ENCODE measurements at regions not wholly inside any gene's neighbourhood (a gene's known extent, or its start where the extent isn't known, plus 50 kb on each side); places are given as distances from the start of the nearest gene placed in this dataset.
"Not testable (repeated sequence)": the region's sequence is repeated elsewhere in the genome, so short reads cannot be mapped to it uniquely, and the experiment has no call there.

DNA sequence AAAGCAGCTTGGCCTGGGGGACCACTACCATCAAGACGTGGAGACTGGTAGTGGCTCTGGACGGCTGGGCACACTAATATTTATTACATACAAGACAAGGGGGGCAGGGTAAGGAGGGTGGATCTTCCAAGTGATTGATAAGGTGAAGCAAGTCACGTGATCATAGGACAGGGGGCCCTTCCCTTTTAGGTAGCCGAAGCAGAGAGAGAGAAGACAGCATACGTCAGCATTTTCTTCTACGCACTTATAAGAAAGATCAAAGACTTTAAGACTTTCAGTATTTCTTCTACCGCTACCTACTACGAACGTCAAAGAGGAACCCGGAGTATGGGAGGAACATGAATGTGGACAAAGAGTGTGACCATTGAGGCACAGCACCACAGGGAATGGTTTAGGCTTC, 307.9 kb downstream of the RPIA start:
- no peak overlapping the region for H3K4me3 ChIP-seq (ENCODE audit: low read depth, low read length)
- in situ Hi-C loops (cut with HindIII; ENCODE audit: low pct_ligation_motif_present, low sequenced_read_pairs): no loop called here
- TF ChIP-seq CTCF (IDR thresholded peaks at IDR 0.05; ENCODE audit: low read depth, low read length, missing control alignments): no peak
- H3K27me3 ChIP-seq (replicated peaks): no peaks in the 10 kb centered on the region
- no peak overlapping the region for H3K27ac ChIP-seq
- no peaks in the 10 kb centered on the region for H3K36me3 ChIP-seq (replicated peaks)
- no peak for DNase-seq

- H3K4me3 ChIP-seq (ENCODE audit: low read depth, low read length): no peak overlapping the region
- no peak overlapping the region for H3K27ac ChIP-seq
- no peaks in the 10 kb centered on the region for H3K36me3 ChIP-seq (replicated peaks)
- no peak for DNase-seq
- no peaks in the 10 kb centered on the region for H3K27me3 ChIP-seq (replicated peaks)
- in situ Hi-C loops (cut with HindIII; ENCODE audit: low pct_ligation_motif_present, low sequenced_read_pairs): no loop called here
- TF ChIP-seq CTCF (IDR thresholded peaks at IDR 0.05; ENCODE audit: low read depth, low read length, missing control alignments): no peak
Observed at GRCh38 chr2:89000235-89000634, 308.8 kb downstream of the RPIA start.

DNA sequence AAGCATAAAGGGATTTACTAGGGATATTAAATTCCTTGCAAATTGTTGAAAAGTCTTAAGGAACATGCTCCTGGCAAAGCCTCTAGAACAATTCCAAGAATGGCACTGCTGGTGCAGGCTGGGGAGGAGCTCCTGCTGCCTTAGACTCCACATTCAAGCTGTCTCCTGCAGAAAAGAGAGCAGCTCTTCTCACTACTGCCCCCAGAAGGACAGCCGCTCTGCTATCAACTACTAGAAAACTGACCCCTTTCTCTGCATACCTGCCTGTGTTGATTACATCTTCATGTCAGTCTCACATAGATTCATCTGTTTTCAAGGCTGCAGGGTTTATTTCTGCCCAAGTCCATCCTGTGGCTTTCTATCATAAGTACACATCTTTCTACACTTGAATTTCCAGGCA, 312.8 kb downstream of the RPIA start:
- H3K36me3 ChIP-seq (replicated peaks); DNase-seq; in situ Hi-C loops (cut with HindIII; ENCODE audit: low pct_ligation_motif_present, low sequenced_read_pairs); H3K27me3 ChIP-seq (replicated peaks); H3K4me3 ChIP-seq (ENCODE audit: low read depth, low read length); H3K27ac ChIP-seq: not testable (repeated sequence)

- in situ Hi-C loops (cut with HindIII; ENCODE audit: low pct_ligation_motif_present, low sequenced_read_pairs); H3K4me3 ChIP-seq (ENCODE audit: low read depth, low read length); DNase-seq; H3K27ac ChIP-seq; H3K27me3 ChIP-seq (replicated peaks); H3K36me3 ChIP-seq (replicated peaks): not testable (repeated sequence)
Observed at GRCh38 chr2:89020566-89020965, 329.1 kb downstream of the RPIA start.

- H3K27ac ChIP-seq; in situ Hi-C loops (cut with HindIII; ENCODE audit: low pct_ligation_motif_present, low sequenced_read_pairs); DNase-seq; H3K4me3 ChIP-seq (ENCODE audit: low read depth, low read length); H3K27me3 ChIP-seq (replicated peaks); H3K36me3 ChIP-seq (replicated peaks): not testable (repeated sequence)
Observed at GRCh38 chr2:89026296-89026695, 334.8 kb downstream of the RPIA start.

DNA sequence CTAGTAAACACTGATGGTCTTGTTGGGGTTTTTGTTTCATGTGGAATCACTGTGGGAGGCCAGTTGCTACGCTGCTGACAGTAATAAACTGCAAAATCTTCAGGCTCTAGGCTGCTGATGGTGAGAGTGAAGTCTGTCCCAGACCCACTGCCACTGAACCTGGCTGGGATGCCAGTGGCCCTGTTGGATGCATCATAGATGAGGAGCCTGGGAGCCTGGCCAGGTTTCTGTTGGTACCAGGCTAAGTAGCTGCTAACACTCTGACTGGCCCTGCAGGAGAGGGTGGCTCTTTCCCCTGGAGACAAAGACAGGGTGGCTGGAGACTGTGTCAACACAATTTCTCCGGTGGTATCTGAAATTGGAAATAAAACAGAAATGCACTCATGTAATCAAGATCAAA, 335.6 kb downstream of the RPIA start:
- in situ Hi-C loops (cut with HindIII; ENCODE audit: low pct_ligation_motif_present, low sequenced_read_pairs); DNase-seq; H3K27ac ChIP-seq: not testable (repeated sequence)

GRCh38 chr2:89027536-89027935, 336.1 kb downstream of the RPIA start:
- H3K4me3 ChIP-seq (ENCODE audit: low read depth, low read length); H3K36me3 ChIP-seq (replicated peaks); H3K27me3 ChIP-seq (replicated peaks); H3K27ac ChIP-seq; in situ Hi-C loops (cut with HindIII; ENCODE audit: low pct_ligation_motif_present, low sequenced_read_pairs); DNase-seq: not testable (repeated sequence)

More for the DNA sequence above, 335.6 kb downstream of the RPIA start:
- H3K36me3 ChIP-seq (replicated peaks); H3K4me3 ChIP-seq (ENCODE audit: low read depth, low read length); H3K27me3 ChIP-seq (replicated peaks): not testable (repeated sequence)

GRCh38 chr2:89029257-89029656, 337.8 kb downstream of the RPIA start:
- H3K27me3 ChIP-seq (replicated peaks); H3K27ac ChIP-seq; H3K4me3 ChIP-seq (ENCODE audit: low read depth, low read length); H3K36me3 ChIP-seq (replicated peaks); in situ Hi-C loops (cut with HindIII; ENCODE audit: low pct_ligation_motif_present, low sequenced_read_pairs); DNase-seq: not testable (repeated sequence)

- peak; percentile 48 for DNase-seq
- in situ Hi-C loops (cut with HindIII; ENCODE audit: low pct_ligation_motif_present, low sequenced_read_pairs); H3K4me3 ChIP-seq (ENCODE audit: low read depth, low read length); H3K27me3 ChIP-seq (replicated peaks); H3K27ac ChIP-seq; H3K36me3 ChIP-seq (replicated peaks): not testable (repeated sequence)
- TF ChIP-seq CTCF (IDR thresholded peaks at IDR 0.05; ENCODE audit: low read depth, low read length, missing control alignments): peak; percentile 31
Observed at GRCh38 chr2:89048138-89049066, 356.9 kb downstream of the RPIA start.

GRCh38 chr2:89058616-89059015, 367.1 kb downstream of the RPIA start:
- H3K27ac ChIP-seq; DNase-seq; H3K27me3 ChIP-seq (replicated peaks); in situ Hi-C loops (cut with HindIII; ENCODE audit: low pct_ligation_motif_present, low sequenced_read_pairs); H3K36me3 ChIP-seq (replicated peaks); H3K4me3 ChIP-seq (ENCODE audit: low read depth, low read length): not testable (repeated sequence)

DNA sequence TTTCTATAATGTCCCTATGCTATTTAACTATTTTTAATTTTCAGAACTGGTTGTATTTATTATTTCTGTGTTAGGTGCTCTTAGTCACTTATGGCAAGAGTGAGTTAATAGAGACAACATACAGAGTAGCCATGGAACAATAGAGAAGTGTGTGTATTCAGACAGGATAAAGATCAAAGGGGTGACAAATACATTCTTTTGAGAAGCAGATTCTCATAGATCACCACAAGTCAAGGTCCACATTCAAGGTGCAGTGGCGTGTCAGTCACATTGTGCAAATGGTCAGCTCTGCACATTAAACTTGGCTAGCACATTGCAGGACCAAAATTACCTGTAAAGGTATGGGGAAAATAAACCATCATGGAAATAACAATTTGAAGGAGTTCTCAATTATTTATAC, 369.7 kb downstream of the RPIA start:
- H3K4me3 ChIP-seq (ENCODE audit: low read depth, low read length); H3K27me3 ChIP-seq (replicated peaks); DNase-seq; in situ Hi-C loops (cut with HindIII; ENCODE audit: low pct_ligation_motif_present, low sequenced_read_pairs); H3K27ac ChIP-seq; H3K36me3 ChIP-seq (replicated peaks): not testable (repeated sequence)

DNA sequence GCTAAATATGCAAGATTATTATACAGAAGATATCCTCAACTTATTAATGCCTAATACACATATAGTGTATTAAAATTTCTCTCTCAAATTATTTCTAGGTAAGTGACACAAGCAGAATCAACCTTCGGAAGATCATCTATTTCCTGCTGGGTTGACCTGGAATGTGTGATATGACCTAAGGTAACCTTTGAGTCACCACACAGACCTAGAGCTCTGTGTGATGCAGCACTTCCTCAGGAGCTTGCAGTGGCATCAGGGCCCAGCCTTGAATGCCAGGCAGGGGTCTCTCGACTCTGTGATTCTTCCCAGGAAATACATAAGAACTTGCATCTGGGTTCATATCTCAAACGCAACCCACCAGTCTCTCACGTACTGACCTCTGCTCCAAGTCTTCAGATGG, 385.3 kb downstream of the RPIA start:
- H3K27ac ChIP-seq; H3K27me3 ChIP-seq (replicated peaks); H3K36me3 ChIP-seq (replicated peaks); in situ Hi-C loops (cut with HindIII; ENCODE audit: low pct_ligation_motif_present, low sequenced_read_pairs); DNase-seq; H3K4me3 ChIP-seq (ENCODE audit: low read depth, low read length): not testable (repeated sequence)

Measured in brain microvascular endothelial cell (primary cell).